ENCODE measurements at regions not wholly inside any gene's neighbourhood (a gene's known extent, or its start where the extent isn't known, plus 50 kb on each side); places are given as distances from the start of the nearest gene placed in this dataset.

GRCh38 chr19:32195706-32196610, 149.5 kb upstream of the ZNF507 start:
- no peak for DNase-seq

GRCh38 chr19:32196690-32197420, 148.6 kb upstream of the ZNF507 start:
- no peak for DNase-seq

GRCh38 chr19:32197896-32198882, 147.2 kb upstream of the ZNF507 start:
- DNase-seq: no peak

GRCh38 chr19:32199501-32200040, 145.8 kb upstream of the ZNF507 start:
- DNase-seq: no peak

- no peak for DNase-seq
Observed at GRCh38 chr19:32200312-32201038, 144.9 kb upstream of the ZNF507 start.

GRCh38 chr19:32201211-32201610, 144.2 kb upstream of the ZNF507 start:
- no peak for DNase-seq

- no peak for DNase-seq
Observed at GRCh38 chr19:32201636-32202051, 143.8 kb upstream of the ZNF507 start.

- no peak for DNase-seq
Observed at GRCh38 chr19:32202244-32202643, 143.2 kb upstream of the ZNF507 start.

GRCh38 chr19:32203161-32203560, 142.2 kb upstream of the ZNF507 start:
- DNase-seq: no peak

GRCh38 chr19:32206065-32206464, 139.3 kb upstream of the ZNF507 start:
- DNase-seq: no peak

- DNase-seq: no peak
Observed at GRCh38 chr19:32208060-32208459, 137.3 kb upstream of the ZNF507 start.

- DNase-seq: no peak
Observed at GRCh38 chr19:32219392-32219791, 126.0 kb upstream of the ZNF507 start.

GRCh38 chr19:32219881-32220472, 125.4 kb upstream of the ZNF507 start:
- no peak for DNase-seq

- no peak for DNase-seq
Observed at GRCh38 chr19:32220951-32221350, 124.5 kb upstream of the ZNF507 start.

GRCh38 chr19:32222556-32222955, 122.9 kb upstream of the ZNF507 start:
- no peak for DNase-seq

- no peak for DNase-seq
Observed at GRCh38 chr19:32223106-32223505, 122.3 kb upstream of the ZNF507 start.

- no peak for DNase-seq
Observed at GRCh38 chr19:32223595-32224370, 121.6 kb upstream of the ZNF507 start.

GRCh38 chr19:32224371-32225244, 120.8 kb upstream of the ZNF507 start:
- DNase-seq: peak; percentile 45

GRCh38 chr19:32227561-32228165, 117.7 kb upstream of the ZNF507 start:
- DNase-seq: no peak
